Transverse colon (tissue), 3 donors: ENCODE measurements at regions not wholly inside any gene's neighbourhood (a gene's known extent, or its start where the extent isn't known, plus 50 kb on each side); places are given as distances from the start of the nearest gene placed in this dataset.

Experiments
- EP300 ChIP-seq: sonication (generic); formaldehyde crosslinking; IDR thresholded peaks from one replicate; pipeline ENCODE4 v1.6.1; 2017; ENCODE audit warnings: antibody characterized with exemption, low read depth
- TF ChIP-seq, protein P1 (sequence below), 5 experiments: fragments of 200-600 bp in 3 of 5; fragments of 450-650 bp in 2 of 5; sonication (generic) in 3 of 5; IDR thresholded peaks; 1 replicate in 2 of 5; 2 replicates in 3 of 5; pipeline ENCODE4 v1.5.1; 2016 to 2017; ENCODE audit warnings: antibody characterized with exemption in 5 of 5, inconsistent platforms in 3 of 5, mild to moderate bottlenecking in 2 of 5, moderate library complexity in 1 of 5

DNA sequence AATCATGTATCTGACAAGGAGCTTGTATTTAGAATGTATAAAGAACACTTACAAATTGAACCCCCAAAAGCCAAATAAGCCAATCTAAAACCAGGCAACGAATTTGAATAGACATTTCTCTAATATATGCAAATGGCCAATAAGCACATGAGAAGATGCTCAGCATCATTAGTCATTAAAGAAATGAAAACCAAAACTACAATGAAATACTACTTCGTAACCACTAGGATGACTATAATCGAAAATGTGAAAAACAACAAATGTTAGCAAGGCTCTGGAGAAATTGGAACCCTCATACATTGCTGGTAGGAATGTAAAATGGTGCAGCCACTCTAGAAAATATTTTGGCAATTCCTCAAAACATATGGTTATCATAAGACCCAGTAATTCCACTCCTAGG lies 105.8 kb upstream of the TOP1 start:
- TF ChIP-seq EP300 = no peak
- TF ChIP-seq, protein P1, sequence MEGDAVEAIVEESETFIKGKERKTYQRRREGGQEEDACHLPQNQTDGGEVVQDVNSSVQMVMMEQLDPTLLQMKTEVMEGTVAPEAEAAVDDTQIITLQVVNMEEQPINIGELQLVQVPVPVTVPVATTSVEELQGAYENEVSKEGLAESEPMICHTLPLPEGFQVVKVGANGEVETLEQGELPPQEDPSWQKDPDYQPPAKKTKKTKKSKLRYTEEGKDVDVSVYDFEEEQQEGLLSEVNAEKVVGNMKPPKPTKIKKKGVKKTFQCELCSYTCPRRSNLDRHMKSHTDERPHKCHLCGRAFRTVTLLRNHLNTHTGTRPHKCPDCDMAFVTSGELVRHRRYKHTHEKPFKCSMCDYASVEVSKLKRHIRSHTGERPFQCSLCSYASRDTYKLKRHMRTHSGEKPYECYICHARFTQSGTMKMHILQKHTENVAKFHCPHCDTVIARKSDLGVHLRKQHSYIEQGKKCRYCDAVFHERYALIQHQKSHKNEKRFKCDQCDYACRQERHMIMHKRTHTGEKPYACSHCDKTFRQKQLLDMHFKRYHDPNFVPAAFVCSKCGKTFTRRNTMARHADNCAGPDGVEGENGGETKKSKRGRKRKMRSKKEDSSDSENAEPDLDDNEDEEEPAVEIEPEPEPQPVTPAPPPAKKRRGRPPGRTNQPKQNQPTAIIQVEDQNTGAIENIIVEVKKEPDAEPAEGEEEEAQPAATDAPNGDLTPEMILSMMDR (IDR thresholded peaks at IDR 0.05) = no peak
